Calu3 (cell line): ENCODE measurements at regions not wholly inside any gene's neighbourhood (a gene's known extent, or its start where the extent isn't known, plus 50 kb on each side); places are given as distances from the start of the nearest gene placed in this dataset.

Source experiments
- BruUV-seq: library from RNA; stranded (reverse); fragments of 400-500 nt; replicated peaks from 2 replicates; lab custom pipeline; 2021; lab: Mats Ljungman, UMichigan
- CTCF ChIA-PET: fragments of 300-600 bp; sonication (Branson Sonifier 250); formaldehyde crosslinking; loops from one replicate; lab custom pipeline; 2022; ENCODE audit warnings: antibody characterized with exemption; lab: Charles Lee
- DNase-seq: peaks from one replicate; pipeline ENCODE4 v3.0.0; 2022
- H3K27ac Mint-ChIP-seq: one replicate; pipeline ENCODE4 v1.8.0; 2022; ENCODE audit warnings: mixed read lengths; ENCODE audit not compliant: unreplicated experiment
- H3K27me3 Mint-ChIP-seq: one replicate; pipeline ENCODE4 v1.8.0; 2022; ENCODE audit warnings: mixed read lengths; ENCODE audit not compliant: unreplicated experiment
- H3K36me3 Mint-ChIP-seq: one replicate; pipeline ENCODE4 v1.8.0; 2022; ENCODE audit warnings: mild to moderate bottlenecking, moderate library complexity, mixed read lengths; ENCODE audit not compliant: insufficient read depth, unreplicated experiment
- H3K4me1 Mint-ChIP-seq: one replicate; pipeline ENCODE4 v1.8.0; 2022; ENCODE audit warnings: mild to moderate bottlenecking, low read depth, mixed read lengths; ENCODE audit not compliant: unreplicated experiment
- H3K4me3 Mint-ChIP-seq: one replicate; pipeline ENCODE4 v1.8.0; 2022; ENCODE audit warnings: mild to moderate bottlenecking, low read depth, moderate library complexity, mixed read lengths; ENCODE audit not compliant: unreplicated experiment
- H3K9me3 Mint-ChIP-seq: one replicate; pipeline ENCODE4 v1.8.0; 2022; ENCODE audit warnings: low read depth, mixed read lengths; ENCODE audit not compliant: unreplicated experiment
- intact Hi-C: fragments of 100-400 bp; cut with micrococcal nuclease; formaldehyde crosslinking; loops from one replicate; pipeline ENCODE4 v1.10.0; 2022; ENCODE audit not compliant: unreplicated experiment
- TF ChIP-seq, protein P1 (sequence below): fragments of 200-600 bp; IDR thresholded peaks from one replicate; pipeline ENCODE4 v1.8.0; 2022; ENCODE audit warnings: antibody characterized with exemption; ENCODE audit not compliant: unreplicated experiment

DNA sequence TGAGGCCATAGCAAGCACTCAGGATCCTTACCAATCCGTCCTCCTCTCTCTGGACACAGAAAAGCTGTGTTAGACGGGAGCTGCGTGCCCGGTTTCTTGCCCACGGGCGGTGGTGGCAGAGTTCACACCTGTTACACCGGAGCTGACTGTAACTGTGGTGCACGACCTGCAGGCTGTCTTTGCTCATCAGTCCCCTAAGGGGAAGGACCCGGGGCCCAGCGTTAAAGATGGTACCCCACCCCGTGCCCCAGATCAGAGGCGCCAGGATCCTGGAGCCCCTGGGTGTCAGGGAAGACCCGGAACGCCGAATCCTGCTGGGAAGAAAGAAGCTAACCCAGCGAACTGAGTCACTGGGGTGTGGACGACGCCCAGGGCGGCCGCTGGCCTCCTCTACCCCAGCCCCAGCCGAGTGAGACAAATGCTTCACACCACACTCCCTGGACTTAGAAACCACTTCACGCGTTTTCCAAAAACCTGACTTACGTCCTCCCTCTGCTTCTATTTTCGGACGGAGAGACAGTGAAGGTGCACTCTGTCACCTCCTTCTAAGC is 293.6 kb upstream of the SALL3 start:
- no peak for DNase-seq
- TF ChIP-seq, protein P1, sequence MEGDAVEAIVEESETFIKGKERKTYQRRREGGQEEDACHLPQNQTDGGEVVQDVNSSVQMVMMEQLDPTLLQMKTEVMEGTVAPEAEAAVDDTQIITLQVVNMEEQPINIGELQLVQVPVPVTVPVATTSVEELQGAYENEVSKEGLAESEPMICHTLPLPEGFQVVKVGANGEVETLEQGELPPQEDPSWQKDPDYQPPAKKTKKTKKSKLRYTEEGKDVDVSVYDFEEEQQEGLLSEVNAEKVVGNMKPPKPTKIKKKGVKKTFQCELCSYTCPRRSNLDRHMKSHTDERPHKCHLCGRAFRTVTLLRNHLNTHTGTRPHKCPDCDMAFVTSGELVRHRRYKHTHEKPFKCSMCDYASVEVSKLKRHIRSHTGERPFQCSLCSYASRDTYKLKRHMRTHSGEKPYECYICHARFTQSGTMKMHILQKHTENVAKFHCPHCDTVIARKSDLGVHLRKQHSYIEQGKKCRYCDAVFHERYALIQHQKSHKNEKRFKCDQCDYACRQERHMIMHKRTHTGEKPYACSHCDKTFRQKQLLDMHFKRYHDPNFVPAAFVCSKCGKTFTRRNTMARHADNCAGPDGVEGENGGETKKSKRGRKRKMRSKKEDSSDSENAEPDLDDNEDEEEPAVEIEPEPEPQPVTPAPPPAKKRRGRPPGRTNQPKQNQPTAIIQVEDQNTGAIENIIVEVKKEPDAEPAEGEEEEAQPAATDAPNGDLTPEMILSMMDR = no peak
- CTCF ChIA-PET = no interaction called here
- Mint-ChIP-seq H3K4me1 (no peaks in the 10 kb centered on the region), H3K27me3 (no peaks in the 10 kb centered on the region), H3K9me3 (no peaks in the 10 kb centered on the region), H3K4me3 (no peak overlapping the region), H3K27ac (no peak overlapping the region), H3K36me3 (no peaks in the 10 kb centered on the region)
- BruUV-seq = no TSS peak
- intact Hi-C loops = no loop called here

DNA sequence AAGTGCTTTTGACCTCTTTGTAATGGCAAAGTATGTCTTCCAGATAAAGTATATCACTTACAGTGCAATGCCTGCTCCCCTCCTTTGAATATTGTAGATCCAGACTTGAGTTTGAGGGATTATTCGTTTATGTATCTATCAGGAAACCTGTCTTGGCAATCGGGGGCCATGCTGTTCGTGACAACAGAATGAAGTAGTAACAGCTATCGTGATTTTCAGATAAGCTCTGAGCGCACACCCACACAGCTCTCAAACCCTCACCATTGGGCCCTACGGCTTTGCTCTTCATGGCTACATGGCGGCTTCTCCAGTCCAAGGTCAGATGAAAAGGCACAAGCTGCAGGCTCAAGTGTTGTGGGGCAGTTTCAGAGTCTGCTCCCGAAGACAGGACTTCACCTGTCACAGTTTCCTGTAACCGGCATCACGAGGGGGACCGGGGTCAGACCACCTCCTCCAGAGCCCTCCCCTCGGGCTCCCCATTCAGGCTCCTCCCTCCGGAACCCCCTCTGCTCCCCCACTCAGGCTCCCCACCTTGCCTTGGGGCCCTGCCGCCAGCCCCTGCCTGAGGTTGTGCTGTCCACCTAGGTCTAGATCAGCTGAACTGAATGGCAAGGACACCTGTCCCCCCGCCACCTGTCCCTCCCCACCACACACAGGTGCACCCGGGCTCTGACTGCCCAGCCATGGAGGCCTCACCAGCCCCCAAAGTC is 292.5 kb upstream of the SALL3 start:
- CTCF ChIA-PET = no interaction called here
- Mint-ChIP-seq H3K27me3 (no peaks in the 10 kb centered on the region), H3K4me1 (no peaks in the 10 kb centered on the region), H3K36me3 (no peaks in the 10 kb centered on the region), H3K27ac (no peak overlapping the region), H3K9me3 (no peaks in the 10 kb centered on the region), H3K4me3 (no peak overlapping the region)
- TF ChIP-seq, protein P1 = no peak
- BruUV-seq = no TSS peak
- no peak for DNase-seq
- intact Hi-C loops = no loop called here

DNA sequence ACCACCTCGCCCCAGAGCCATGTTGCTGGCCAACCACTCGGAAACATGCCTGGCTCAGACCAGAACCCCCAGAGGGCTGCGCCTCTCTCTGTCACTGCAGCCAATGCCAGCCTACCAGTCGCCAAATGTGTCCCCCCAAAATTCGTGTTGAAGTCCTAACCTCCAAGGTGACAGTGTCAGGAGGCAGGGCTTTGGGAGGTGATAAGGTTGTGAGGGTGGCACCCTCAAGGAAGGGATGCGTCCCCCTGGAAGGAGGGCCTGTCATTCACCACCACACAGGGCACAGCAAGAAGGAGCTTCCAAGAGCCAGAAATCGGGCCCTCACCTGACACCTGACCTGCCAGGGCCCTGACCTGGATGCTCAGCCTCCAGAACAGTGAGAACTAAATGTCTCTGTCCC is 291.9 kb upstream of the SALL3 start:
- no TSS peak for BruUV-seq
- CTCF ChIA-PET = no interaction called here
- no peak overlapping the region for H3K27ac Mint-ChIP-seq
- no peaks in the 10 kb centered on the region for H3K9me3 Mint-ChIP-seq
- no peaks in the 10 kb centered on the region for H3K4me1 Mint-ChIP-seq
- no peaks in the 10 kb centered on the region for H3K27me3 Mint-ChIP-seq
- TF ChIP-seq, protein P1 = no peak
- no peak overlapping the region for H3K4me3 Mint-ChIP-seq
- intact Hi-C loops = no loop called here
- no peaks in the 10 kb centered on the region for H3K36me3 Mint-ChIP-seq
- DNase-seq = no peak

DNA sequence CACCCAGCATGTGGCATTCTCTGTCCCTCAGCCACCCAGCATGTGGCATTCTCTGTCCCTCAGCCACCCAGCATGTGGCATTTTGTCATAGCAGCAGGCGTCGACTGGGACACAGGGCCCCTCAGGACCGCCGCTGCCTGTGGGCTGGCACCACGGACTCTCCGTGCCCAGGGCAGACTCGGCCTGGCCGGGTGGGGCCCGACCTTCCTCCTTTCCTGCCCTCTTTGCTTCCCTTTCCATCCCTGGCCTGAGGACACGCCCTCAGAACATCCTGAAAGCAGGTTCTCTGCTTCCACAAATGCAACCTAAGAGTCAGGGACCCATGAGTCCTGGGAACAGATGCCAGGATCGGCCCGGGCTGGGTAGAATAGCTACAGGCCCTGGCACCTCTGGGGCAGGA is 291.4 kb upstream of the SALL3 start:
- no TSS peak for BruUV-seq
- Mint-ChIP-seq H3K9me3 (no peaks in the 10 kb centered on the region), H3K36me3 (no peaks in the 10 kb centered on the region), H3K4me1 (no peaks in the 10 kb centered on the region), H3K4me3 (no peak overlapping the region), H3K27ac (no peak overlapping the region), H3K27me3 (no peaks in the 10 kb centered on the region)
- intact Hi-C loops = no loop called here
- TF ChIP-seq, protein P1 = no peak
- no peak for DNase-seq
- CTCF ChIA-PET = no interaction called here
